ENCODE measurements at regions not wholly inside any gene's neighbourhood (a gene's known extent, or its start where the extent isn't known, plus 50 kb on each side); places are given as distances from the start of the nearest gene placed in this dataset.

- TF ChIP-seq, protein P1, sequence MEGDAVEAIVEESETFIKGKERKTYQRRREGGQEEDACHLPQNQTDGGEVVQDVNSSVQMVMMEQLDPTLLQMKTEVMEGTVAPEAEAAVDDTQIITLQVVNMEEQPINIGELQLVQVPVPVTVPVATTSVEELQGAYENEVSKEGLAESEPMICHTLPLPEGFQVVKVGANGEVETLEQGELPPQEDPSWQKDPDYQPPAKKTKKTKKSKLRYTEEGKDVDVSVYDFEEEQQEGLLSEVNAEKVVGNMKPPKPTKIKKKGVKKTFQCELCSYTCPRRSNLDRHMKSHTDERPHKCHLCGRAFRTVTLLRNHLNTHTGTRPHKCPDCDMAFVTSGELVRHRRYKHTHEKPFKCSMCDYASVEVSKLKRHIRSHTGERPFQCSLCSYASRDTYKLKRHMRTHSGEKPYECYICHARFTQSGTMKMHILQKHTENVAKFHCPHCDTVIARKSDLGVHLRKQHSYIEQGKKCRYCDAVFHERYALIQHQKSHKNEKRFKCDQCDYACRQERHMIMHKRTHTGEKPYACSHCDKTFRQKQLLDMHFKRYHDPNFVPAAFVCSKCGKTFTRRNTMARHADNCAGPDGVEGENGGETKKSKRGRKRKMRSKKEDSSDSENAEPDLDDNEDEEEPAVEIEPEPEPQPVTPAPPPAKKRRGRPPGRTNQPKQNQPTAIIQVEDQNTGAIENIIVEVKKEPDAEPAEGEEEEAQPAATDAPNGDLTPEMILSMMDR (IDR thresholded peaks at IDR 0.05; ENCODE audit: low read depth, low read length, missing control alignments): no peak
- no peak for DNase-seq (ENCODE audit: extremely low read depth, low read depth)
- H3K4me3 ChIP-seq (replicated peaks; ENCODE audit: low read depth, low read length): no peak overlapping the region
These were observed 571.7 kb downstream of the LIG4 start for GRCh38 chr13:107643615-107644014.

- TF ChIP-seq, protein P1 (IDR thresholded peaks at IDR 0.05; ENCODE audit: low read depth, low read length, missing control alignments): no peak
- no peak overlapping the region for H3K4me3 ChIP-seq (replicated peaks; ENCODE audit: low read depth, low read length)
- DNase-seq (ENCODE audit: extremely low read depth, low read depth): no peak
These were observed 572.5 kb downstream of the LIG4 start for GRCh38 chr13:107642831-107643230.

DNA sequence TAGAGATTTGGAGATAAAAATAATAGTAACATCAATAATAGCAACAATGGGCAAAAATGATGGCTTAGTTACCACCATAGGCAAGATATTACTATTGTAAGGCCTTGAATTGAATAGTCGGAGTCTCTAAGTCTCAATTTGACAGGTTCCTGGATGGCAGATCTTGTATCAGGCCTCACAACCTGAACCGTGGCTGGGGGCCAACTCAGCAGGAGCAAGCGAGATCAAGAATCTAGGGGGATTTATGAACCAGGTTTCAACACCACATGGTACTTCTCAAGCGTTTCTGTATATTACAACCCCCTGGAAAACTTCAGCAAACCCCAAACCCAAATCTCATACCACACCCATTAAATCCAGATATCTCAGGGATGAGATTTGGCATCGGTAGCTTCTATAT, 573.8 kb downstream of the LIG4 start:
- TF ChIP-seq, protein P1 (IDR thresholded peaks at IDR 0.05; ENCODE audit: low read depth, low read length, missing control alignments): no peak
- no peak overlapping the region for H3K4me3 ChIP-seq (replicated peaks; ENCODE audit: low read depth, low read length)
- DNase-seq (ENCODE audit: extremely low read depth, low read depth): no peak

GRCh38 chr13:107625648-107626047, 589.7 kb downstream of the LIG4 start:
- TF ChIP-seq, protein P1 (IDR thresholded peaks at IDR 0.05; ENCODE audit: low read depth, low read length, missing control alignments): no peak
- DNase-seq (ENCODE audit: extremely low read depth, low read depth): no peak
- no peak overlapping the region for H3K4me3 ChIP-seq (replicated peaks; ENCODE audit: low read depth, low read length)

GRCh38 chr13:107617527-107617926, 597.8 kb downstream of the LIG4 start:
- H3K4me3 ChIP-seq (replicated peaks; ENCODE audit: low read depth, low read length): no peak overlapping the region
- TF ChIP-seq, protein P1 (IDR thresholded peaks at IDR 0.05; ENCODE audit: low read depth, low read length, missing control alignments): no peak
- DNase-seq (ENCODE audit: extremely low read depth, low read depth): no peak

GRCh38 chr13:107612376-107612775, 603.0 kb downstream of the LIG4 start:
- no peak for DNase-seq (ENCODE audit: extremely low read depth, low read depth)
- TF ChIP-seq, protein P1 (IDR thresholded peaks at IDR 0.05; ENCODE audit: low read depth, low read length, missing control alignments): no peak

DNA sequence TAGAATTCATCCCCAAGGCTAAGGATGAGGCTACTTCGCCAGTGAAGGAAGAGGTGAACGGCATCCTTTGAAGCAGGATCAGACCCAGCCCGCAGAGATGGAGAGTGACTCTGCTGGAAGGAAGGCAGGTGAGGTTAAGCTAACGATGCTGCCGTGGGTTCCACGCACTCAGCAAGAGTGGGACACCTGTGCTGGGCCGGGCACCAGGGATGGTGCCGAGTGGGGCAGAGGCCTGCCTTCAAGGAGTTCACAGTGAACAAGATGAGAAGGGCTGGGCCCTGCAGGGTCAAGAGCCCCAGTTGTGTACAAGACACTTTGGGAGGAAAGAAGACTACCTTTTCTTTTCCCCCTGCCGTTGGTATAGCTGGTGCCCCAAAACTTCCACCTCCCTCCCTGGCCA, 606.6 kb downstream of the LIG4 start:
- no peak overlapping the region for H3K4me3 ChIP-seq (replicated peaks; ENCODE audit: low read depth, low read length)
- no peak for DNase-seq (ENCODE audit: extremely low read depth, low read depth)
- TF ChIP-seq, protein P1 (IDR thresholded peaks at IDR 0.05; ENCODE audit: low read depth, low read length, missing control alignments): no peak

More at GRCh38 chr13:107612376-107612775, 603.0 kb downstream of the LIG4 start:
- no peak overlapping the region for H3K4me3 ChIP-seq (replicated peaks; ENCODE audit: low read depth, low read length)
